ENCODE measurements at regions not wholly inside any gene's neighbourhood (a gene's known extent, or its start where the extent isn't known, plus 50 kb on each side); places are given as distances from the start of the nearest gene placed in this dataset.

GRCh38 chr1:90840352-90840751, 123.2 kb upstream of the BARHL2 start:
- TF ChIP-seq CTCF (conservative IDR thresholded peaks at IDR 0.05; ENCODE audit: low read depth, low read length) (no peak), EZH2 (IDR thresholded peaks at IDR 0.05; ENCODE audit: low read length, unreplicated experiment) (no peak), EZH2phosphoT487 (IDR thresholded peaks at IDR 0.05; ENCODE audit: borderline replicate concordance, low read length) (no peak)
